ENCODE measurements at regions not wholly inside any gene's neighbourhood (a gene's known extent, or its start where the extent isn't known, plus 50 kb on each side); places are given as distances from the start of the nearest gene placed in this dataset.

- in situ Hi-C loops (cut with MboI; ENCODE audit: low pct_unique_long_range_greater_than_20kb, low sequenced_read_pairs, unreplicated experiment): no loop called here
- DNase-seq (ENCODE audit: low spot score): no peak
- no peak for TF ChIP-seq CTCF (IDR thresholded peaks at IDR 0.05; ENCODE audit: extremely low read depth, insufficient read depth, missing control alignments)
Measured at GRCh38 chr4:89538886-89539285, 231.3 kb upstream of the GPRIN3 start.

GRCh38 chr4:89538171-89538570, 230.6 kb upstream of the GPRIN3 start:
- in situ Hi-C loops (cut with MboI; ENCODE audit: low pct_unique_long_range_greater_than_20kb, low sequenced_read_pairs, unreplicated experiment): no loop called here
- TF ChIP-seq CTCF (IDR thresholded peaks at IDR 0.05; ENCODE audit: extremely low read depth, insufficient read depth, missing control alignments): no peak
- no peak for DNase-seq (ENCODE audit: low spot score)

- no peak for DNase-seq (ENCODE audit: low spot score)
- TF ChIP-seq CTCF (IDR thresholded peaks at IDR 0.05; ENCODE audit: extremely low read depth, insufficient read depth, missing control alignments): no peak
- in situ Hi-C loops (cut with MboI; ENCODE audit: low pct_unique_long_range_greater_than_20kb, low sequenced_read_pairs, unreplicated experiment): no loop called here
Measured at GRCh38 chr4:89537281-89537680, 229.7 kb upstream of the GPRIN3 start.

GRCh38 chr4:89535251-89535650, 227.7 kb upstream of the GPRIN3 start:
- no peak for DNase-seq (ENCODE audit: low spot score)
- in situ Hi-C loops (cut with MboI; ENCODE audit: low pct_unique_long_range_greater_than_20kb, low sequenced_read_pairs, unreplicated experiment): no loop called here
- TF ChIP-seq CTCF (IDR thresholded peaks at IDR 0.05; ENCODE audit: extremely low read depth, insufficient read depth, missing control alignments): no peak

- TF ChIP-seq CTCF (IDR thresholded peaks at IDR 0.05; ENCODE audit: extremely low read depth, insufficient read depth, missing control alignments): no peak
- no peak for DNase-seq (ENCODE audit: low spot score)
- in situ Hi-C loops (cut with MboI; ENCODE audit: low pct_unique_long_range_greater_than_20kb, low sequenced_read_pairs, unreplicated experiment): no loop called here
Measured at GRCh38 chr4:89534356-89534755, 226.8 kb upstream of the GPRIN3 start.

GRCh38 chr4:89531932-89532640, 224.5 kb upstream of the GPRIN3 start:
- no peak for TF ChIP-seq CTCF (IDR thresholded peaks at IDR 0.05; ENCODE audit: extremely low read depth, insufficient read depth, missing control alignments)
- DNase-seq (ENCODE audit: low spot score): no peak
- in situ Hi-C loops (cut with MboI; ENCODE audit: low pct_unique_long_range_greater_than_20kb, low sequenced_read_pairs, unreplicated experiment): no loop called here

Measured in GM13977 (cell line).